HCT116 (cell line): ENCODE measurements at regions not wholly inside any gene's neighbourhood (a gene's known extent, or its start where the extent isn't known, plus 50 kb on each side); places are given as distances from the start of the nearest gene placed in this dataset.

Experiments
- ATAC-seq: fragments of 200-7000 bp; cut with Tn5 transposase; 2 replicates; pipeline ENCODE4 v1.9.1; 2020; ENCODE audit warnings: mild to moderate bottlenecking, moderate library complexity
- BruUV-seq: library from RNA; stranded (reverse); fragments of 400-500 nt; replicated peaks from 2 replicates; lab custom pipeline; 2021; lab: Mats Ljungman, UMichigan
- CTCF ChIA-PET: fragments of 300-600 bp; sonication (Branson Sonifier 250); formaldehyde crosslinking; loops from one replicate; lab custom pipeline; 2021; ENCODE audit warnings: antibody characterized with exemption; lab: Charles Lee
- POLR2A ChIA-PET: fragments of 300-600, 350-600 bp; sonication (Branson Sonifier 250); formaldehyde crosslinking; loops from one replicate; lab custom pipeline; 2021; ENCODE audit warnings: antibody characterized with exemption; lab: Charles Lee
- RAD21 ChIA-PET, 2 experiments: fragments of 300-600 bp; sonication (Branson Sonifier 250); formaldehyde crosslinking; loops; one replicate each; lab custom pipeline; 2023; ENCODE audit warnings: low total read pairs in 2 of 2; ENCODE audit not compliant: uncharacterized antibody in 2 of 2, unreplicated experiment in 2 of 2, low non-redundant PET in 1 of 2; lab: Charles Lee
- DNase-seq: peaks from one replicate; pipeline ENCODE4 v3.0.0-alpha.2; 2010; ENCODE audit warnings: low read depth, low spot score
- H2AFZ ChIP-seq: fragments of 200-600 bp; shearing (Covaris generic), sonication (generic); 2 replicates; pipeline ENCODE4 v1.6.1; 2017; ENCODE audit warnings: low read depth, mixed run types, mixed read lengths, antibody characterized with exemption, low read length; ENCODE audit not compliant: poor library complexity, severe bottlenecking
- H3K27ac ChIP-seq: 2 replicates; pipeline ENCODE4 v1.5.1; 2012; ENCODE audit warnings: low read depth, low read length
- H3K27me3 ChIP-seq: fragments of 200-600 bp; sonication (generic); 2 replicates; pipeline ENCODE4 v1.6.1; 2016; ENCODE audit warnings: mixed run types, low read length, mixed read lengths; ENCODE audit not compliant: insufficient read depth
- H3K36me3 ChIP-seq, 2 experiments: fragments of 200-500 bp in 1 of 2; fragments of 200-600 bp in 1 of 2; sonication (Bioruptor generic) in 1 of 2; sonication (generic) in 1 of 2; 2 replicates each; pipeline versions ENCODE4 v1.5.1 to v1.6.1; 2014 to 2016; ENCODE audit warnings: low read length in 2 of 2, inconsistent platforms in 1 of 2, mixed read lengths in 1 of 2, mixed run types in 1 of 2; ENCODE audit not compliant: insufficient read depth in 2 of 2, control insufficient read depth in 1 of 2
- H3K4me1 ChIP-seq, 2 experiments: fragments of 200-600 bp in 1 of 2; sonication (generic) in 1 of 2; 2 replicates each; pipeline versions ENCODE4 v1.5.1 to v1.6.1; 2012 to 2017; ENCODE audit warnings: low read length in 2 of 2, inconsistent platforms in 1 of 2, mild to moderate bottlenecking in 1 of 2, mixed read lengths in 1 of 2, mixed run types in 1 of 2, moderate library complexity in 1 of 2; ENCODE audit not compliant: insufficient read depth in 2 of 2, control insufficient read depth in 1 of 2
- H3K4me2 ChIP-seq: fragments of 200-600 bp; sonication (generic); 2 replicates; pipeline ENCODE4 v1.6.1; 2017; ENCODE audit warnings: mixed run types, low read length, mixed read lengths
- H3K4me3 ChIP-seq, 2 experiments: fragments of 200-600 bp in 1 of 2; sonication (generic) in 1 of 2; replicated peaks in 1 of 2; 2 replicates each; pipeline ENCODE4 v1.5.1; 2011 to 2016; ENCODE audit warnings: low read length in 2 of 2, control low read depth in 1 of 2, low read depth in 1 of 2, mild to moderate bottlenecking in 1 of 2, mixed read lengths in 1 of 2, mixed run types in 1 of 2
- H3K79me2 ChIP-seq: fragments of 200-600 bp; sonication (generic); 2 replicates; pipeline ENCODE4 v1.6.1; 2017; ENCODE audit warnings: mild to moderate bottlenecking, mixed run types, low read length, moderate library complexity, mixed read lengths; ENCODE audit not compliant: insufficient read depth
- H3K9ac ChIP-seq: fragments of 200-600 bp; sonication (generic); 2 replicates; pipeline ENCODE4 v1.6.1; 2016; ENCODE audit warnings: low read length, mixed read lengths
- H3K9me2 ChIP-seq: fragments of 200-600 bp; sonication (generic), shearing (Covaris generic); 2 replicates; pipeline ENCODE4 v1.6.1; 2017; ENCODE audit warnings: mixed run types, mild to moderate bottlenecking, moderate library complexity; ENCODE audit not compliant: insufficient read depth
- H3K9me3 ChIP-seq, 2 experiments: fragments of 200-500 bp in 1 of 2; fragments of 200-600 bp in 1 of 2; sonication (Bioruptor generic) in 1 of 2; sonication (generic) in 1 of 2; 2 replicates each; pipeline ENCODE4 v1.6.1; 2014 to 2017; ENCODE audit warnings: low read length in 2 of 2, mixed read lengths in 2 of 2, inconsistent platforms in 1 of 2, low read depth in 1 of 2, mild to moderate bottlenecking in 1 of 2, mixed run types in 1 of 2, moderate library complexity in 1 of 2; ENCODE audit not compliant: control insufficient read depth in 1 of 2, insufficient read depth in 1 of 2
- H4K20me1 ChIP-seq: fragments of 200-600 bp; sonication (generic), shearing (Covaris generic); 2 replicates; pipeline ENCODE4 v1.6.1; 2017; ENCODE audit warnings: mixed run types, mild to moderate bottlenecking, moderate library complexity; ENCODE audit not compliant: insufficient read depth
- CEBPB ChIP-seq: IDR thresholded peaks from 2 replicates; pipeline ENCODE4 v1.6.1; 2012; ENCODE audit warnings: low read depth
- EZH2phosphoT487 ChIP-seq: fragments of 200-600 bp; IDR thresholded peaks from 2 replicates; pipeline ENCODE4 v1.6.1; 2018; ENCODE audit warnings: antibody characterized with exemption, borderline replicate concordance
- FOSL1 ChIP-seq: IDR thresholded peaks from 2 replicates; pipeline ENCODE4 v1.6.1; 2012; ENCODE audit warnings: low read depth
- JUND ChIP-seq: IDR thresholded peaks from 2 replicates; pipeline ENCODE4 v1.6.1; 2012
- ZFX ChIP-seq: fragments of 450-650 bp; IDR thresholded peaks from 2 replicates; pipeline ENCODE4 v1.6.1; 2017
- intact Hi-C: fragments of 100-400 bp; cut with micrococcal nuclease; formaldehyde crosslinking; loops from 2 replicates; pipeline ENCODE4 v1.10.0; 2022
- TF ChIP-seq, protein P1 (sequence below): IDR thresholded peaks from 2 replicates; pipeline ENCODE4 v1.6.1; 2012
- TF ChIP-seq, protein P2 (sequence below): IDR thresholded peaks from 2 replicates; pipeline ENCODE4 v1.6.1; 2012; ENCODE audit warnings: low read depth
- TF ChIP-seq, protein P3 (sequence below): IDR thresholded peaks from 2 replicates; pipeline ENCODE4 v1.6.1; 2011; ENCODE audit warnings: mild to moderate bottlenecking, low read length, moderate library complexity; ENCODE audit not compliant: insufficient replicate concordance; ENCODE audit errors: extremely low read depth

DNA sequence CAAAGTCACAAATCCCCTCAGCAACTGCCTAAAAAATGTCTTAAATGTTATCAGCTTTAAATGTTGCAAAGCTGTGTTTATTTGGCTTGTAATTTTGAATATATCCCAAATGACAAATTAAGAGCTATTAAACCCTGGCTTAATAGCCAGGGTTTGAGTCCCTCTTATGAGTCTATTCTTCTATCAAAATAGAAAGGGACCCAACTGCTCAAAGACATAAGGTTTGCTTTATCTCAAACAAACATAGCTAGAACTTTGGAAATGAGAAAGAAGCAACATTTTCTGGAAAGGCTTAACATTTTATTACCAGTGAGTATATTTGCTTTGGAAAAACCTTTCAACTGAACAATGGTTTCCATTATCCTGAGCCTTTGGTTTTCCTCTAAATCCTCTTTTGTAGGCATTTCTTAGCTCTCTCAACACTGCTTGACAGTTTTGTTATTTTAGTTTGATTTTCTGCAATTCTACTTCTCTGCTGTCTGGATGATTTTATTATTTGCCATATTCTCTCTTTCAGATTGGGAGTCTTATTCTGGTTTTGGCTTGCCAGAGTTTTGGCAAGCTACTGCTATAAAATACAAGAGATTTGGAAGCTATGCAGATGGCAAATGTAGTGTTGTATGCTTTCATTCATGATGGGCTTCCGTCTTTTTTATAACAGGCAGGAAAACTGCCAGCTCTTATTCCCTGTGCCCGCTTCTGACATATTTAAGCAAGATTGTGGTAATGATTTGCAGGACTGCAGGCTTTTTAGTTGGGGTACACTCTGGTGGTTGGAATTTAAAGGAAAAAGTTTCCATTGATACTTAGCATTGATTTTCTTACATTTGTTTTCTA lies 734.9 kb downstream of the DTWD2 start:
- Histone ChIP-seq H3K9ac (no peak overlapping the region), H3K79me2 (no peaks in the 10 kb centered on the region), H3K4me2 (no peak overlapping the region), H3K9me2 (no peaks in the 10 kb centered on the region), H3K4me1 (no peaks in the 10 kb centered on the region), H3K27ac (no peak overlapping the region), H2AFZ (no peak overlapping the region), H4K20me1 (no peaks in the 10 kb centered on the region), H3K27me3 (no peaks in the 10 kb centered on the region), H3K9me3 (peaks cover 0 to 5% of the 10 kb centered on the region in 2 experiments; a peak in 1 of 4 replicates), H3K4me3 (no peak overlapping the region), H3K36me3 (no peaks in the 10 kb centered on the region)
- BruUV-seq: no TSS peak
- intact Hi-C loops: no loop called here
- POLR2A ChIA-PET: no interaction called here
- DNase-seq: no peak
- no peak for ATAC-seq
- CTCF ChIA-PET: no interaction called here
- no peak for TF ChIP-seq JUND
- RAD21 ChIA-PET: no interaction called here

DNA sequence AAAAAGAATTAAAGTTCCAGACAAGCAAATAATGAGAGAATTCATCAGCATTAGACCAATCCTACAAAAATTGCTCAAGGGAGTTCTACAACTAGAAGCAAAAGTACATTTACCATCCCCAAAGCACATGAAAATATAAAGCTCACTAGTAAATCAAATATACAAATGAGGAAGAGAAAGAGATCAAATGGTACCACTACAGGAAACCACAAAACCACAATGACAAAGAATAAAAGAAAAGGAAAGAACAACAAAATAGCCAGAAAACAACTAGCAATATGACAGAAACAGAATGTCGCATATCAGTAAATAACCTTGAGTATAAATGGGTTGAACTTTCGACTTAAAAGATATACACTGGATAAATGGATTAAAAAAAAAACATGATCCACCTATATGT lies 739.0 kb downstream of the DTWD2 start:
- Histone ChIP-seq H3K4me3 (no peak overlapping the region), H3K27ac (no peak overlapping the region)
- no TSS peak for BruUV-seq

More for the DNA sequence above, 739.0 kb downstream of the DTWD2 start:
- H3K36me3 ChIP-seq: no peaks in the 10 kb centered on the region
- no peaks in the 10 kb centered on the region for H3K79me2 ChIP-seq
- H2AFZ ChIP-seq: no peak overlapping the region
- no peaks in the 10 kb centered on the region for H3K4me1 ChIP-seq
- TF ChIP-seq FOSL1: no peak
- TF ChIP-seq, protein P1, sequence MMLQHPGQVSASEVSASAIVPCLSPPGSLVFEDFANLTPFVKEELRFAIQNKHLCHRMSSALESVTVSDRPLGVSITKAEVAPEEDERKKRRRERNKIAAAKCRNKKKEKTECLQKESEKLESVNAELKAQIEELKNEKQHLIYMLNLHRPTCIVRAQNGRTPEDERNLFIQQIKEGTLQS: no peak
- TF ChIP-seq CEBPB: no peak
- TF ChIP-seq, protein P2, sequence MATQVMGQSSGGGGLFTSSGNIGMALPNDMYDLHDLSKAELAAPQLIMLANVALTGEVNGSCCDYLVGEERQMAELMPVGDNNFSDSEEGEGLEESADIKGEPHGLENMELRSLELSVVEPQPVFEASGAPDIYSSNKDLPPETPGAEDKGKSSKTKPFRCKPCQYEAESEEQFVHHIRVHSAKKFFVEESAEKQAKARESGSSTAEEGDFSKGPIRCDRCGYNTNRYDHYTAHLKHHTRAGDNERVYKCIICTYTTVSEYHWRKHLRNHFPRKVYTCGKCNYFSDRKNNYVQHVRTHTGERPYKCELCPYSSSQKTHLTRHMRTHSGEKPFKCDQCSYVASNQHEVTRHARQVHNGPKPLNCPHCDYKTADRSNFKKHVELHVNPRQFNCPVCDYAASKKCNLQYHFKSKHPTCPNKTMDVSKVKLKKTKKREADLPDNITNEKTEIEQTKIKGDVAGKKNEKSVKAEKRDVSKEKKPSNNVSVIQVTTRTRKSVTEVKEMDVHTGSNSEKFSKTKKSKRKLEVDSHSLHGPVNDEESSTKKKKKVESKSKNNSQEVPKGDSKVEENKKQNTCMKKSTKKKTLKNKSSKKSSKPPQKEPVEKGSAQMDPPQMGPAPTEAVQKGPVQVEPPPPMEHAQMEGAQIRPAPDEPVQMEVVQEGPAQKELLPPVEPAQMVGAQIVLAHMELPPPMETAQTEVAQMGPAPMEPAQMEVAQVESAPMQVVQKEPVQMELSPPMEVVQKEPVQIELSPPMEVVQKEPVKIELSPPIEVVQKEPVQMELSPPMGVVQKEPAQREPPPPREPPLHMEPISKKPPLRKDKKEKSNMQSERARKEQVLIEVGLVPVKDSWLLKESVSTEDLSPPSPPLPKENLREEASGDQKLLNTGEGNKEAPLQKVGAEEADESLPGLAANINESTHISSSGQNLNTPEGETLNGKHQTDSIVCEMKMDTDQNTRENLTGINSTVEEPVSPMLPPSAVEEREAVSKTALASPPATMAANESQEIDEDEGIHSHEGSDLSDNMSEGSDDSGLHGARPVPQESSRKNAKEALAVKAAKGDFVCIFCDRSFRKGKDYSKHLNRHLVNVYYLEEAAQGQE: no peak
- TF ChIP-seq ZFX: no peak
- TF ChIP-seq EZH2phosphoT487: no peak
- TF ChIP-seq, protein P3, sequence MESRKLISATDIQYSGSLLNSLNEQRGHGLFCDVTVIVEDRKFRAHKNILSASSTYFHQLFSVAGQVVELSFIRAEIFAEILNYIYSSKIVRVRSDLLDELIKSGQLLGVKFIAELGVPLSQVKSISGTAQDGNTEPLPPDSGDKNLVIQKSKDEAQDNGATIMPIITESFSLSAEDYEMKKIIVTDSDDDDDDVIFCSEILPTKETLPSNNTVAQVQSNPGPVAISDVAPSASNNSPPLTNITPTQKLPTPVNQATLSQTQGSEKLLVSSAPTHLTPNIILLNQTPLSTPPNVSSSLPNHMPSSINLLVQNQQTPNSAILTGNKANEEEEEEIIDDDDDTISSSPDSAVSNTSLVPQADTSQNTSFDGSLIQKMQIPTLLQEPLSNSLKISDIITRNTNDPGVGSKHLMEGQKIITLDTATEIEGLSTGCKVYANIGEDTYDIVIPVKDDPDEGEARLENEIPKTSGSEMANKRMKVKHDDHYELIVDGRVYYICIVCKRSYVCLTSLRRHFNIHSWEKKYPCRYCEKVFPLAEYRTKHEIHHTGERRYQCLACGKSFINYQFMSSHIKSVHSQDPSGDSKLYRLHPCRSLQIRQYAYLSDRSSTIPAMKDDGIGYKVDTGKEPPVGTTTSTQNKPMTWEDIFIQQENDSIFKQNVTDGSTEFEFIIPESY: no peak
- peaks cover 0 to 5% of the 10 kb centered on the region in 2 experiments; a peak in 1 of 4 replicates for H3K9me3 ChIP-seq
- H4K20me1 ChIP-seq: no peaks in the 10 kb centered on the region
- no peaks in the 10 kb centered on the region for H3K9me2 ChIP-seq
- no peak for DNase-seq
- H3K4me2 ChIP-seq: no peak overlapping the region
- ChIA-PET POLR2A (no interaction called here), CTCF (no interaction called here), RAD21 (no interaction called here)
- no peaks in the 10 kb centered on the region for H3K27me3 ChIP-seq
- intact Hi-C loops: no loop called here
- ATAC-seq: no peak
- no peak overlapping the region for H3K9ac ChIP-seq
